ENCODE measurements at regions not wholly inside any gene's neighbourhood (a gene's known extent, or its start where the extent isn't known, plus 50 kb on each side); places are given as distances from the start of the nearest gene placed in this dataset.
"Not testable (repeated sequence)": the region's sequence is repeated elsewhere in the genome, so short reads cannot be mapped to it uniquely, and the experiment has no call there.

DNA sequence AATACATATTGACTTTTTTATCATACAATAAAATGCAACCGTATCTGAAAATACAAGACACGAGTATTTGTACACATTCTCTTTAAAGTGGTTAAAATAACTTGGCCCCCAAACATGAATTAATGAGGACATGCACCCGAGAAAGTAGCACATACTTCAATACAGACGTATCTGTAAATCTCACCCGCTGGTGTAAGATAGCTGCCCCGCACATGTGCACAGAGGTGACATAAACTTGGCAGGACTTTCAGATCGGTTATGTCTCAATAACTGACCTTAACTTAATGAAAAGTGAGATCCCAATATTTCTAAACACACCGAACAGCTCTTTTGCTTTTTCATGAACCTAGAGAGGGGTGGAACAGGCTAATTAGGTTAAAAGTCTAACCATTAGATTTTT is 91.5 kb upstream of the RPS6KA2 start:
- no peak for DNase-seq

DNA sequence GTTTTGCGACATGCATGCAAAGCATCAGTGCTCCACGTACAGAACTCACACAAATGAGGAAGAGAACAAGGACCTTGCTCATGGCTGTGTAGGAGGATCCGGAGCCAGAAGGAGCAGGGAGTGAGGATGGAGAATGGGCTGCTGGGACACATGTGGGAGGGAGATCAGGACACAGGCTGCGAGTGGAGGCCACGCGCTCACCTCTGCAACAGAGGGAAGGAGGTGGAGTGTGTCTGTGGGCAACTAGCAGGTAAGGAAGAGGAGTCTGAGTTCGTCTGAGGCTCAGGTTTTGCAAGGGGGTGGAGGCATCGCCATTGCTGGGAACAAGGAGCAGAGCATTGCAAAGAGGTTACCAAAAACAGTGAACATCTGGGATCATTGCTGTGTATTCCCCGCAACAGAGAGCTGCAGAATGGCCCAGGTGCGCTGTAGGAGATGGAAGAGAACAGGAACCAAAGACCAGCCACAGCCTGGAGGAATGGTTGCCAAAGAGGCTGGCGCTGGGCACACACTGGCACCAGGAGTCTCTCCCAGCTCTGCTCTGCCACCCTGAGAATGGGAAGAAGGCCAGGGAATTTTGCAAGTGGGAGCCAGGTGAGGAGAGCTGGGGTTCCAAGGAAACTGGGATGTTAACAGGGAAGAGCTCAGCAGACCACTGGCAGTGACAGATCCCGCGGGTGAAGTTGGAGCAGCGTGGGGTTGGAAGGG is 90.0 kb upstream of the RPS6KA2 start:
- no peak for DNase-seq

DNA sequence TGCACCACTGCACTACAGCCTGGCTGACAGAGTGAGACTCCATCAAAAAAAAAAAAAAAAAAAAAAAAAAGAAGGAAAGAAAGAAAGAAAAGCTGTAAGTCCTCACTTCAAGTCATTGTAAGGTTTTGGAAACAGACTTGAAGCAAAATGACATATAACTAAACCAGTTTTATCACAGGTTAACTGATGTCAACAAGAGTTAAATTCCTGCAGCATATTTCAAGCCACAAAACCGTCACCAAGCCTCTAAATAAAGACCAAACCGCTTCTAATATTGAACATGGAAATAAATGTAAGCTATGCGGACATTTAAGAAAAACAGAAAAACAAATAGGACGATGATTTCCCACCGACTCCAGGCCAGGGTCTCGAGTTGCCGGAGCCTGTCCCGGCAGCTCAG is 88.9 kb upstream of the RPS6KA2 start:
- no peak for DNase-seq

DNA sequence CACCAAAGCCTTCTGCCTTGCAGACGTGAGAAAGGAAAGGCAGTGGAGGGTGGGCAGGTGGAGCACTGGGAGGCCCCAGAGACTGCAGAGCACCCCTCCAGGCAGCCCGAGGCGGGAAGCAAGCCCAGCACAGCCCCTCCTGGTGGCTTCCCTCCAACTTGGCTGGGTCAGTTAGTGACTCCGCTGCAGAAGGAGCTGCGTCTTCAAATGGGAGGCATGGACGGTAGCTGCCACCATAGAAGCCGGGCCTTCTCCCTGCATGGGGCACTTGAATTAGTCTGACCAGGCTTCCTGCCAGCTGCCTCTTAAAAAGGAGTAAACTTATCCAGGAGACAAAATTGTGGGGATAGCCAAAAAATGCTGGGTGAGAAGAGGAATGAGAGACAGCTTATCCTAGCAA is 88.0 kb upstream of the RPS6KA2 start:
- DNase-seq = no peak

DNA sequence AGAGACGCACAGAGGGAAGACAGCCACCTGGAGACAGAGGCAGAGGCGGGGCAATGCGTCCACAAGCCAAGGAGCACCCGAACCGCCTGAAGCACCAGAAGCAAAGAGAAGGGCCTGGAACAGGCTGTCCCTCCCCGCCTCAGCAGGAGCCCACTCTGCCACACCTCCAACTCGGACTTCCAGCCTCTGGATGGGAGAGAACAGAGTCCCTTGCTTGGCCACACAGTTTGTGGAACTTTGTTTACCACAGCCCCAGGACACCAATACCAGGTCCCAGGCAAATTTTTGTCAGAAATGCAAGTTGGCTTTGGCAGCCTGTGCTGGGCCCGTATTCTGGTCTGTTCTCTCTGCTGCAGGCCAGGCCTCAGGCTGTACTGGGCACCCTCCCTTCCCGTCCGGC is 87.5 kb upstream of the RPS6KA2 start:
- no peak for DNase-seq

DNA sequence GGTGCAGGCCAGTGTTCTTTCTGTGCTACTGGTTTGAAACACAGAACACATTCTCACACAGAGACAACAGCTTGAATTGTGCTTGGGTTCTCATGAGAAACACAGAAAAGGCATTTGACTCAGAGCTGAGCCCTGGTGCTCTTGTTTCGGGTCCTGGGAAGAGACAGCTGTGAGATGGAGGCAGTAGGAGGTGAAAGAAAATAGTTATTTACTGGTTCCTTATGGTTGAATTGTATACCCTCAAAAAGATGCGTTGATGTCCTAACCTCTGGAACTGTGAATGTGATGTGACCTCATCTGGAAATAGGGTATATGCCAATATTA is 87.1 kb upstream of the RPS6KA2 start:
- DNase-seq = no peak

DNA sequence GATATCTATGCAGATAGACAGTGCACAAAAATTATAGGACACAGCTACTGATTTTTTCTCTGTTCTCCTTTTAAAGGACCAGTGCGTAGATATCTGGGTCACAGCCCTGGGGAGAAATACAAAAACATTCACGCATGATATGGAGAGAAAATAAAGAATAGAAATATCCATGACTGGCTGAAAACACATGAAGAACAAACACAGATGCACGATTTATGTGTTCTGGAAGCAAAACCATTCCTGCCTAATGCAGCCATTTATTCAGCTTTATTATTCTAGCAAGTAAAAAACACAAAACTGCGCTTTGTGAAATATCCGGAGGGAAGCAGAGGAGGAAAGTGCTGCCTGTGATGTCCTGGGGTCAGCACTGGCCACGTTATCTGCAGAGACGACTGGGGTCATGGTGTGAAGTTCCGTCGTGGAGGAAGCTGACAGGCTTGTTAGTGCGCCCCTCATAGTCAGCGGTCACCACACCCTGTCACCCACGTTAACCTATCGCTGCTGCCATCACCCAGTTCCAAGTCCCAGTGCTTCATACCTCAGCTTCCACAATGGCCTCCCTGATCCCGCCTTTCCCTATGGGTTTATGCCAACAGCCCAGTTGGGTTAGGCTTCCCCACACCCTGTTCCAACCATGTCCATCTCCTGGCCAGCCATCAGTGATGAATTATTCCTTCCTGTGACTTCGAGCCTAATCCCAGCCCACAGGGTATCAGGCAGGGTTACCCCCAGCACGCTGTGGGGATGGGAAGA is 86.6 kb upstream of the RPS6KA2 start:
- no peak for DNase-seq

DNA sequence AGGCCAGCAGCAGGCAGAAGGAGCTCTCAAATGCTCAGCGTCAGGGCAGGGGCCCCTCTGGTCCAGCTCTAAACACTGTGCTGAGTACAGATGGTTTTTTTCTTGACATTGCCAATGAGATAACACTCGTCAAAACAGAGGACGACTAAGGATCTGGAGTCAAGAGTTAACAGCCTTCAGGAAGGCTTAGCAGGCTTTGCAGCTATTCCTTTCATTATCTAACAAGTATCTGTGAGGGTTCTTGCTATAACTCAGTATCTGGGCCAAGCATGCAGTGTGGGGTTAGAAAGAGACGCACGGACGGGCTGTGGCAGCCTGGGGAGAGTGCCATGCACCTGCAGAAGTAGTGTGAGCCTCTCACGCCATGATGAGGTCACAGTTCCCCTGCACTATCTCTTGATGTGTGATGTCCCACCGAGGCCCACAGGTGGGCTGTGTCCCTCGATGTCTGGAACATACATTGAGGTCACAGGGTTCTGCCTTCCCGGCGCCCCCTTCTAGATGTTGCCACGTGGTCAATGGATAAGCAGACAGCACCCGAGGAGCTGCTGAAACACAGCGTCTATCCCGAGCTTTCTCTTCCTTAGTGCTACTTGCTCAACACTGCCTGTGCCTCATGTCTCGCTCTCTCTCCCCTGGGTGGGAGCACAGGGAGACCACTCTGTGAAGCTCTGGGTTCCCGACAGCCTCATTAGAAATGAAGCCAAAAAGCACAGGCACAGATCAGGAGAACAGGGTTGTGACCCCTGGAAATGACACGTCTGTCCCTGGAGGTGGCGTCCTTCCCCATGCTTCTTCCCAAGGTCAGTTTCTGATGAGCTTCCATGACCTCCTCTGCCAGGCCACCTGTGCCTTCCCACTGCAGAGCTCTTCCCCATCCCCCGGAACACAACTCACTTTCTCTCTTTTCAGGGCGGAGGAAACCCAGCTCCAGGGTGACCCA is 85.5 kb upstream of the RPS6KA2 start:
- no peak for DNase-seq

DNA sequence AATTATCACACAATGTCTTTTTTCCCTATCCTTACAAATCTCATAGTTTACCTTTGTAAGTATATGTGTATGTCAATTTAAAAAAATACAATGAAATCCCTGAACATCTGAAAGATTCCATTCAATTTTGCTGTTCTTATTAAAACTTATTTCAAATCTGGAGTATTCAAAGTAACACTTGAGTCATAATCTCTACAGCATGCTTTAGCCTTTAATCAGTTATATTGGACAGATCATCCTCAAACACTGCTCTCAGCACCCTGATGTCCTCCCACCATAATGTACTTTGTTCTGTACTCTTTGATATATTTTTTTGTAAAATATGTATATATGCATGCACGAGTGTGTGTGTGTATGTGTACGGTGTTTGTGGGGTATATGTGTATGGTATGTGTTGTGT is 83.0 kb upstream of the RPS6KA2 start:
- no peak for DNase-seq

DNA sequence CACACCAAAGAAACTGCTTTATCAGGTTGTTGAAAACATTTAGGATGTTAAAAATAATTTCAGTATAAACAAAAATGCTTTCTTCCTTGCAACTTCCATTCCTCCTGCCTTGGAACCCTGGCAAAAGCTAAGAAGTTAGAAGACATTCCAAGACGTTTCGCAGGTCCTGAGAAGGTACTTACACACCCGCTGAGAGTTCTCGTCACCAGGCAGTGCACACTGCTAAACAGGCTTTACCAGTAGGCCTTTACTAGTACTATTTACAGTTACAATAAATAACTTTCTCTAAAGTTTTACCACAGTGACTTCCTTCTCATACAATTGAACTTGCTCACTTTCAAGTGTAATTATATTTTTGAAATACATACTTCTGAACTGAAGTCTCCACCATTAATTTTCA is 81.4 kb upstream of the RPS6KA2 start:
- no peak for DNase-seq

DNA sequence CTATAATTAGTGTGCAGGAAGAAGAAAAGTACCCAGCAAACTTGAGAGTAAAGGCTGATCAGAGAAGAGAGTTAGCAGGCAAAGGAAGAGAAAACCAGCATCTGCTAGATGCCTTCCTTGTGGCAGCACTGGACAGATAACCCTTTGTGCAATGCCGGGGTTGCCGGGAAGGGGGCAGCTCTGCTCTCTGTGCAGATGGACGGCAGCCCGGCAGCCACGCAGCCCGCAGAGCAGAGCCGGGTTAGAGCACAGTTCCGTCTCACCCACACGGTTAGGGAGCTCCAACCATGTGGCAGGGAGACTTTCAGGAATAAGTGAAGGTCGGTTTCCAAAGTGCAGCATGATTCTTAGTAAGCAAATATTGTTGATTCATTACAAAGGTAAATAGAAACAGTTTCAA is 80.0 kb upstream of the RPS6KA2 start:
- DNase-seq = peak; percentile 61

DNA sequence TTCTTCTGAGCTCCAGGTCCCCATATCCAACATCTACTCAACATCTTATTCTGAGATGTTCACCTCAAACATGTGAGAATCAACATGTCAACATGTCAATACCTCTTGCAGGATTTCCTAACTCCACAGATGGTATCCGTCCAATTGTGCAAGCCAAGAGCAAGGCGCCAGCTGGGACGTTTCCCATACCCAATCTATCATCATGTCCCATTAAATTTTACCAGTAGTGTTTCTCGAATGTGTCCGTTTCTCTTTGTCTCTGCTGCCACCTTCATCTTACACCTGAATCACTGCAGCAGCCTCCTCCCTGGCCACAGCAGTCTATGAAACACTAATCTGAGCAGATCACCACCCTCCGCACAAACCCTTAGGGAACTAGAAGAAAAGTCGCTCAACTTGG is 78.0 kb upstream of the RPS6KA2 start:
- no peak for DNase-seq

DNA sequence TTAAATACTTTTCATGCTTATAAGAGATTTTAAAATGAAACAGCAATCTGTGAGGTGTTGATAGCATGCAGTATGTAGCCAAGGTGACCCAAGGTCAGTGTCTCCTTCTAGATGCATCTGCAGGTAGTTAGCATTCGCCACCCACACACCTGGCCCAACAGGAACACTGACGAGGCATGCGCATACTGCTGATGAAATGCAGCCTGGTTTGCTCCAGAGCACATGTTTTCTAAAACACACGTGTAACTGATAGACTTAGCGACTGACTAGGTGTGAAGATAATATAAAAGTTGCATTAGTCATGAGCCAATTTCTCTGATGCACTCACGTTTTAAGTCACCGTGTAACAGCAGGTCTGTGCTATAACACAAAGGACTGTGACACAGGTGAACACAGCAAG is 77.1 kb upstream of the RPS6KA2 start:
- no peak for DNase-seq

DNA sequence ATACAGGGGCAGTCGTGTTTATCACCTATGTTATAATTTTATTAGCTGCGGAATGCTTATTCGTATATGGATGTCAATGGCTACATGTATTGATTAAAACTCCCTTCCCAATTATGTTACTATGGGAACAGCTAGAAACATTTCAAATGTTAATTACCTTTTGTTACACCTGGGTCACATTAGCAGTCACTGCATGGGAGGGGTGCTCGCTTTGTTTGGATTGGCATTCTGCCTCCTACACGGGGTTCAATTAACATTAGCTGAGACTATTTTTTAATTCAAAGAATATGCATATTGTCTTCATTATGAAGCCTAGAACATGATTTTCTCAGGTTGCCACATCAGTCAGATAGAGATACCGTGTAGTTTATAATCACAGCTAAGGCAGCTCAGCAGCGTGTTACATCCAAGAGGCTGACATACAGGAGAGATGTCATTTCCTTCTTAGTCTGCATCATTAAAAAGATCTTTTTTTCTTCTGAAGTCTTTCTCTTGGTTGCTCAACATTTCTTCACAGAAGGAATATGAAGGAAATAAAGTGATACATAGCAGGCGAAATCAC is 76.2 kb upstream of the RPS6KA2 start:
- DNase-seq = no peak

DNA sequence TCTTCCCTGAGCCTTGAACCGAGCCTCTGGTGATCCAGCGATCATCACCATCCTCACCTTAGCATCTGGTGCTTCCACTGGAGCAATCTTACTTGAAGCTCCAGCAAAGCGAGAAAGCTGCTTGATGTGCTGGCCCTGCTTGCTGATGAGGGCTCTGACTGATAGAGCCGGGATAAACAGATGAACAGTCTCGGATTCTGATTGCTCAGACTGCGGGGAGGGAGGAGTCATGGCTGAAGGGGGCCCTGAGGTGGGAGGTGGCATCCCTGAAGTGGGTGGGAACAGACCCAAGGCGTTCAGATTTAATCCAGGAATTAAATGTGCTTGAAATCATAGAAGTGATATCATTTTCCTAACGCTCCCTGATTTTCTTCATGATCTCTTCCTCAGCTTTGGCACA is 74.4 kb upstream of the RPS6KA2 start:
- DNase-seq = not testable (repeated sequence)

DNA sequence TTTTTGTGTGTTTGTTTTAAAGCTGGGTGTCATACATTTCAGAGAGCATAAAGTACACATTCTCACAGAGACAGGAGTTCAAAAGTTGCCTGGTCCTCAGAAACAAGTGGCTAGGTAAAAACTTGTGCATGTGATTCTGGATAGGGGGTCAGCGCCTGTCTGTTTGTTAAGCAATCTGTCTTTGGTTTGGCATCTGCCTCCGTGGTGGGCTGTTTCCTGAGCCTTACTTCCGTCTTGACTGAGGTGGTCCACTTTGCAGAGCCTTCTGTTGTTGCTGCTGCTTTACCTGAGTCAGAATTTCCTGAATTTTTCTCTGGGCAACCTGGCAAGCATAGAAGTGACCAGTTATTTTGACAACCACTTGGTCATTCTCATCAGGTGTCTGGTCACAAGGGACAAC is 73.8 kb upstream of the RPS6KA2 start:
- DNase-seq = not testable (repeated sequence)

DNA sequence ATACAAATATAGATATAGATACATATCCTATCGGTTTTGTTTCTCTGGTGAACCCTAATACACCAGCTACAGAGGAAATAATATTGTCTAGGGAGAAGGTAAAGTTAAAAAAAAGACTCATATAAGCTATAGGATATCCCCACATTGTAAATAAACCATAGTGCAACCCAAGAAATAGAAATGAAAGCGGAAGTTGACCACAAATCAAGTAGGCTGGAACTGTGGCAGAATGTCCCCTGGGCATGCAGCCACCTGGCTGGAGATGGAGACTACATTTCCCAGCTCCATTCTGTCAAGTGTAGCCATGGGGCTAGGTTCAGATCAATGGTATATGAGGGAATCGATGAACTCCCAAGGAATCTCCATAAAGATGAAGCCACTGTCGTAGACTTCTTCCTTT is 70.1 kb upstream of the RPS6KA2 start:
- no peak for DNase-seq

DNA sequence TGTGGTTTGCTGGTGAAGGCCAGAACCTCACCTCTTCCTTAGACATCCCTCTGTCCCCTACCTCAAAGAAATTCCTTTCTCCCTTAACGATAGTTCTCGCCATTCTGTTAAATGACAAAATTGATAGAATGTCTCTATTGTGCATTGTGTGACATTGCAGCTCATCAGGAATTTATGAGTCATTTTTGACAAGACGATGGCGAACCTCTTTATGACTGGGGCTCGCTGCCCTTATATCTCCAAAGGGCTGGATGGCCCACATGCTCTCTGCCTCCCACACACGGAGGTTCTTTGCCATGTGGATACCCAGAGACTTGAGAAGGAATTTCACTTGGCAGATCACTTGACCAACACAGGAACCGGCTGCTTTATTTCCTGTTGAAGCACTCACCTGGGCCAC is 66.8 kb upstream of the RPS6KA2 start:
- no peak for DNase-seq

DNA sequence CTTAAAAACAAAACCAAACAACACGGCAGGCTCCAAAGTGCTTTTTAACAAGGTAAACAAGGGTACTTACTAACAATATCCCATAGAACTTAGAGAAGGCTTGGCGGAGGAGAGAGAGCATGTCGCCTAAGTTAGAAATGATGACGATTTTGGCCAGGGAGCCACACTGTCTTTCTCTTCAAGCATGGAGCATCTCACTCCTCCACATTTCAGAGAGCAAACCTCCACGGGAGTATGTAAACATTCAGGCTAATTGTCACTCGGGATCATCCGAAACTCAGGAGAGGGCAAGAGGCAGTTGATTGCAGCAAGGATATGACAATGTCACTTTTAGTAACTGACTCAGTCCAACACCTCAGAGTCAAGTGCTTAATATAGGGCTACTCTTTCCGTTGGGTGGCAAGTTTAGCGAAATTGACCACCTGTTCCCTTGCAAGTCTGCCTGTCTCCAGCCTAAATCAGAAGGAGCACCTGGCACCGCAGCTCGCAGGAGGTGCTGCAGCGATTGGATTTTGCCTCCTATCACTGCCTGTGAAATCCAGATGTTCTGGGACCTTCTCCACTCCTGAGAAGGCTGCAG is 65.8 kb upstream of the RPS6KA2 start:
- DNase-seq = no peak

DNA sequence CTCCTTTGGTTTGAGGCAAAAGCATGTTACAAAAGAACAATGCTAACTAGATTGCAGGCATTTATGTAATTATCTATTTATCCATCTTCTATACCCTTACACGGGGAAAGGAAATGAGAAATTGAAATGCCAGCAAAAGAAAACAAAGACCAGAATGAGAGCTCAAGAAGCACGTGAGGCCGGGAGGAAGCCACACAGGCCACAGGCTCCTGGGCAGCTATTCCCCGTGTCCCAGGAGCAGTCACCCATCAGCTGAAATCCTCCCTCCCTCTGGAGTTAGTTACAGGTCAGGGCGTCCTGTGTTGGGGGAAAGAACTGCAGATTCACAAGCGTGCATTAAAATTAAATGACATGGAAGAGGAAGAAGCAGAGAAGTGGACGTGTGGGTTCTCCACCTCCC is 64.7 kb upstream of the RPS6KA2 start:
- no peak for DNase-seq

DNA sequence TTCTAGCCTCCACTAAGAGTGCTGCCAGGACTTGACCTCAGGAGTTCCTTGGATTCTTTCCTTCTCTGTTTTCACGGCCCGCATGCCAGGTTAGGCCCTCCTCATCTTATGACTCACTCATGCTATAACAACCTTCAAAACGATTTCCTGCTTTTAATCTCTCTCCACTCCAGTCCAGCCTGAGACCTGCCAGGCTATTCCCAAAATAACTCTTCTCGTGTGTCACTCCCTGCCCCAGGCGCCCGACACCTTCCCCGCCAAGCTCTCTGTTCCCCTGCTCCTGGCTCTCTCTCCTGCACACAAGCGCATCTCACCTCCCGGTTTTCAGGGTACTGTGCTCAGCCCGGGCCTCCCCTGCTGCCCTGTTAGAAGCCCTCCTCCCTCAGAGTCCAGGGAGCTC is 64.1 kb upstream of the RPS6KA2 start:
- DNase-seq = no peak

DNA sequence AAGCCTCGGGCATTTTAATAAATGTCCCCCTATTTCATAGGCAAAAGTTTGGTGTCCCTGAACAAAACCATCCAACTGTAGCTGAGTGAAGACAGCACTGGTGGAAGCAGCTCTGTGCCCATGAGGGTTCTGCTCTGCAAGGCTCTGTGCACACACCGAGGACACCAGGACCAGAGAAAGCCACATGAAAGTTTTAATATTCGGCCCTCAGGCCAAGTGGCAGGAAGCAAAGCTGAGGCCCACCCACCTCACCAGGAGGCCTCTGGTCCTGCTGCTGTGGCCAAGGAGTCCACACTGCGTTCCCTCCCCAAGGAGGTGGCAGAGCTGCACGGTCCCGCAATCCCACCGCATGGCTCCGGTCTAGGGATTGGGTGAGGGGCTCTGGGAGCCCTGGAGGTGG is 62.6 kb upstream of the RPS6KA2 start:
- DNase-seq = no peak

DNA sequence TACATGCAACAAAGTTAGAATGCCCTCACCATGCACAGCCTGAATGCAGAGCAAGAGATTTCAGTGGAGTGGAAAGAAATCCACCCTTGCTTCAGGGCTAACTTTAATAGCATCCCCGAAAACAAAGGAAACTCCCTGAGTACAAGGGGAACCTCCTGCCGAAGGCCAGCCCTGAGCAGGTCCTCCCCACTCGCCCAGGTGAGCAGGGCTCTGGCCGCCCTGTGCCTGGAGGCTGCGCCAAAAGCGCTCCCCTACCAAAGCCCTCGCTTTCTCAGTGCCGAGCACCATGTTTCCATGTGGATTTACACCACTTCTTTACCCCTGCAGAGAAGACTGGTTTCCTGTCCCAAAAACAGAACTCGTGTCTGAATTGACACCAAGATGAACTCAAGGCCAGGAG is 61.9 kb upstream of the RPS6KA2 start:
- DNase-seq = no peak
